ENCODE measurements at regions not wholly inside any gene's neighbourhood (a gene's known extent, or its start where the extent isn't known, plus 50 kb on each side); places are given as distances from the start of the nearest gene placed in this dataset.

- Histone ChIP-seq H3K9me3 (ENCODE audit: control insufficient read depth, insufficient read depth, low read length) (peaks cover 7% of the 10 kb centered on the region), H3K27ac (ENCODE audit: low read length) (no peak overlapping the region), H3K36me3 (ENCODE audit: control insufficient read depth, insufficient read depth, low read length) (no peaks in the 10 kb centered on the region), H3K4me3 (ENCODE audit: low read length) (no peak overlapping the region), H3K27me3 (ENCODE audit: control insufficient read depth, insufficient read depth, low read length) (no peaks in the 10 kb centered on the region), H3K4me1 (ENCODE audit: control insufficient read depth, insufficient read depth, low read length) (no peaks in the 10 kb centered on the region)
- no peak for TF ChIP-seq CTCF (IDR thresholded peaks at IDR 0.05)
- no peak for DNase-seq
- Mint-ChIP-seq H3K4me1 (no peaks in the 10 kb centered on the region), H3K4me3 (no peak overlapping the region), H3K27me3 (ENCODE audit: low read depth in 2 of 2) (no peaks in the 10 kb centered on the region), H3K9me3 (peaks cover 6 to 27% of the 10 kb centered on the region in 2 donors), H3K36me3 (no peaks in the 10 kb centered on the region), H3K27ac (no peak overlapping the region)
- intact Hi-C loops (cut with micrococcal nuclease) = no loop called here
- ATAC-seq = no peak
- no CpG with 5 or more reads among the region's 1 CpG for WGBS (ENCODE audit: insufficient coverage)
Observed at GRCh38 chr13:55705526-55705925, 1435.2 kb upstream of the PRR20A start.

- ATAC-seq (no peak), DNase-seq (no peak)
- Histone ChIP-seq H3K9me3 (ENCODE audit: control insufficient read depth, insufficient read depth, low read length) (peaks cover 7% of the 10 kb centered on the region), H3K4me3 (ENCODE audit: low read length) (no peak overlapping the region), H3K4me1 (ENCODE audit: control insufficient read depth, insufficient read depth, low read length) (no peaks in the 10 kb centered on the region), H3K27me3 (ENCODE audit: control insufficient read depth, insufficient read depth, low read length) (no peaks in the 10 kb centered on the region), H3K36me3 (ENCODE audit: control insufficient read depth, insufficient read depth, low read length) (no peaks in the 10 kb centered on the region), H3K27ac (ENCODE audit: low read length) (no peak overlapping the region)
- no peak for TF ChIP-seq CTCF (IDR thresholded peaks at IDR 0.05)
- Mint-ChIP-seq H3K4me3 (no peak overlapping the region), H3K36me3 (no peaks in the 10 kb centered on the region), H3K27ac (no peak overlapping the region), H3K4me1 (no peaks in the 10 kb centered on the region), H3K9me3 (peaks cover 4 to 24% of the 10 kb centered on the region in 2 donors), H3K27me3 (ENCODE audit: low read depth in 2 of 2) (no peaks in the 10 kb centered on the region)
- 83% methylated on average over 1 of the region's 3 CpGs for WGBS (ENCODE audit: insufficient coverage)
- intact Hi-C loops (cut with micrococcal nuclease) = no loop called here
Observed at GRCh38 chr13:55705971-55706370, 1434.7 kb upstream of the PRR20A start.

- Mint-ChIP-seq H3K36me3 (peaks cover 21% of the 10 kb centered on the region), H3K27me3 (ENCODE audit: low read depth in 2 of 2) (no peaks in the 10 kb centered on the region), H3K4me1 (no peaks in the 10 kb centered on the region), H3K27ac (no peak overlapping the region), H3K4me3 (no peak overlapping the region), H3K9me3 (peaks cover 18 to 27% of the 10 kb centered on the region in 2 donors)
- intact Hi-C loops (cut with micrococcal nuclease) = no loop called here
- H3K9me3 ChIP-seq (ENCODE audit: control insufficient read depth, insufficient read depth, low read length) = no peaks in the 10 kb centered on the region
- H3K4me3 ChIP-seq (ENCODE audit: low read length) = no peak overlapping the region
- ATAC-seq (no peak), DNase-seq (no peak)
- no peaks in the 10 kb centered on the region for H3K27me3 ChIP-seq (ENCODE audit: control insufficient read depth, insufficient read depth, low read length)
- no peaks in the 10 kb centered on the region for H3K36me3 ChIP-seq (ENCODE audit: control insufficient read depth, insufficient read depth, low read length)
- TF ChIP-seq CTCF (IDR thresholded peaks at IDR 0.05) = no peak
- H3K4me1 ChIP-seq (ENCODE audit: control insufficient read depth, insufficient read depth, low read length) = no peaks in the 10 kb centered on the region
- H3K27ac ChIP-seq (ENCODE audit: low read length) = no peak overlapping the region
Observed at GRCh38 chr13:55714120-55714519, 1426.6 kb upstream of the PRR20A start.

- Mint-ChIP-seq H3K4me3 (no peak overlapping the region), H3K27me3 (ENCODE audit: low read depth in 2 of 2) (no peaks in the 10 kb centered on the region), H3K36me3 (peaks cover 6% of the 10 kb centered on the region), H3K27ac (no peak overlapping the region), H3K4me1 (no peaks in the 10 kb centered on the region), H3K9me3 (peaks cover 17 to 27% of the 10 kb centered on the region in 2 donors)
- no peak for DNase-seq
- Histone ChIP-seq H3K27me3 (ENCODE audit: control insufficient read depth, insufficient read depth, low read length) (no peaks in the 10 kb centered on the region), H3K4me3 (ENCODE audit: low read length) (no peak overlapping the region), H3K9me3 (ENCODE audit: control insufficient read depth, insufficient read depth, low read length) (peaks cover 5% of the 10 kb centered on the region), H3K36me3 (ENCODE audit: control insufficient read depth, insufficient read depth, low read length) (no peaks in the 10 kb centered on the region), H3K27ac (ENCODE audit: low read length) (no peak overlapping the region), H3K4me1 (ENCODE audit: control insufficient read depth, insufficient read depth, low read length) (no peaks in the 10 kb centered on the region)
- ATAC-seq = no peak
- no peak for TF ChIP-seq CTCF (IDR thresholded peaks at IDR 0.05)
- 50% methylated on average over 2 of the region's 5 CpGs for WGBS (ENCODE audit: insufficient coverage)
- intact Hi-C loops (cut with micrococcal nuclease) = no loop called here
Observed at GRCh38 chr13:55727683-55728082, 1413.0 kb upstream of the PRR20A start.
